Ishikawa (cell line): ENCODE measurements at regions not wholly inside any gene's neighbourhood (a gene's known extent, or its start where the extent isn't known, plus 50 kb on each side); places are given as distances from the start of the nearest gene placed in this dataset.

Experiments
- CEBPB ChIP-seq: IDR thresholded peaks from 2 replicates; pipeline ENCODE4 v1.6.1; 2012
- CREB1 ChIP-seq: IDR thresholded peaks from 2 replicates; pipeline ENCODE4 v1.6.1; 2012; ENCODE audit warnings: low read depth
- EGR1 ChIP-seq: IDR thresholded peaks from 2 replicates; pipeline ENCODE4 v1.6.1; 2012
- EP300 ChIP-seq: IDR thresholded peaks from 2 replicates; pipeline ENCODE4 v1.6.1; 2012; ENCODE audit warnings: borderline replicate concordance
- FOXM1 ChIP-seq: IDR thresholded peaks from 2 replicates; pipeline ENCODE4 v1.6.1; 2012; ENCODE audit warnings: low read depth, borderline replicate concordance
- NFIC ChIP-seq: IDR thresholded peaks from 2 replicates; pipeline ENCODE4 v1.6.1; 2012
- RAD21 ChIP-seq: IDR thresholded peaks from 2 replicates; pipeline ENCODE4 v1.6.1; 2012; ENCODE audit warnings: low read depth
- TAF1 ChIP-seq: IDR thresholded peaks from 2 replicates; pipeline ENCODE4 v1.6.1; 2012; ENCODE audit warnings: low read depth, mild to moderate bottlenecking
- TCF12 ChIP-seq: IDR thresholded peaks from 2 replicates; pipeline ENCODE4 v1.6.1; 2012; ENCODE audit warnings: low read depth
- TEAD4 ChIP-seq: IDR thresholded peaks from 2 replicates; pipeline ENCODE4 v1.6.1; 2012
- YY1 ChIP-seq: IDR thresholded peaks from 2 replicates; pipeline ENCODE4 v1.6.1; 2012; ENCODE audit warnings: low read depth
- ZBTB7A ChIP-seq: IDR thresholded peaks from 2 replicates; pipeline ENCODE4 v1.6.1; 2012; ENCODE audit warnings: low read depth
- TF ChIP-seq, protein P1 (sequence below): IDR thresholded peaks from 2 replicates; pipeline ENCODE4 v1.6.1; 2012
- TF ChIP-seq, protein P2 (sequence below): IDR thresholded peaks from 2 replicates; pipeline ENCODE4 v1.6.1; 2012; ENCODE audit warnings: low read depth, mild to moderate bottlenecking
- TF ChIP-seq, protein P3 (sequence below): IDR thresholded peaks from 2 replicates; pipeline ENCODE4 v1.6.1; 2012

DNA sequence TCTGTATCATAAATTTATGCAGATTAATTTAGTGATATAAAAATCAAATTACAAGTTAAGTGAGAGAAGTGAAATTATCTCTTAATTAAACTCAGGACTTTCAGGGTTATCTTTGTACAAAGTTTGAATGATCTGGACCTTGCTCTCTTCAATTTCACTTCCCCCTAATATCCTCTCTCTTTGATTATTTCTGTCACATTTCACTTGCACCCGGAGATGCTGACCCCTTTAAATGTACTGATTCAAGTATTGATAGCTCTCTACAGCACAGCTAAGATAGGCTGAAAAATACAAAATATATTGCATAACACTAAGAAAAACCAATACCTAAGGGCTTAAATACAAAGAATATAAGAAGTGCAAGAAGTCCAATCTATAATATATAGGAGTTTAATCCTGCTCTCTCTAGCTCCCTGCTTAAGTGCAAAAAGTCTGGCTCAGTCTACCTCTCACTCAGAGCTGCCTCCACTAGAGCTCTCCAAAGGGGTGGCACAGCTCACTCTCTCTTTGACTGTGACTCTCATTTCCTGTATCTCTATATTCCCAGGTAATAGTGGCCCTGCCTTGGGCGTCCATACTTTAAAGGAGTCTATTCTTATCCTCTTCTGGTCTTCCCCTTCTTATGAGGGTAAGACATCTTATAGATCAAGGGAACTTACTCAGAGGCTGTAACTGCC is 588.4 kb downstream of the RFPL4B start:
- TF ChIP-seq, protein P1, sequence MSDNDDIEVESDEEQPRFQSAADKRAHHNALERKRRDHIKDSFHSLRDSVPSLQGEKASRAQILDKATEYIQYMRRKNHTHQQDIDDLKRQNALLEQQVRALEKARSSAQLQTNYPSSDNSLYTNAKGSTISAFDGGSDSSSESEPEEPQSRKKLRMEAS, result no peak
- TF ChIP-seq RAD21, result no peak

DNA sequence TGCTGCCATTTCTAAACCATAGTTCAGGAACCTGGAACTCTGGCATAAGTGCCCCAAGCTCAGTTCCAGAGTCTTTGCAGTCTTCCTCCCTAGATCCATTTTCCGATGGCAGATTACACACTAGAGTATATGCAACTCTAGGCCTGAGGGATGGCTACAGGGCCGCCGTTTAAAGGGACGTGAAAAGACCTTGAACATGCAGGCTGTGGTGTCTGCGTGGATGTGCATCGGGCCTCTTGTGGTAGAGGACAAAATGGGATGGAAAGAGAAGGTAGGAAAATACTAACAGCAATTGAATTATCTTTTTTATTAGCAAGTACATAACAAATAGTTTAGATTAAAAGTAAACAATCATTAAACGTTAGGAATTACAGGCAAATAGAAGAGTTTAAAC is 588.9 kb downstream of the RFPL4B start:
- TF ChIP-seq TCF12, result no peak
- no peak for TF ChIP-seq YY1
- TF ChIP-seq FOXM1, result no peak
- TF ChIP-seq NFIC, result no peak
- TF ChIP-seq CREB1, result no peak
- TF ChIP-seq, protein P2, sequence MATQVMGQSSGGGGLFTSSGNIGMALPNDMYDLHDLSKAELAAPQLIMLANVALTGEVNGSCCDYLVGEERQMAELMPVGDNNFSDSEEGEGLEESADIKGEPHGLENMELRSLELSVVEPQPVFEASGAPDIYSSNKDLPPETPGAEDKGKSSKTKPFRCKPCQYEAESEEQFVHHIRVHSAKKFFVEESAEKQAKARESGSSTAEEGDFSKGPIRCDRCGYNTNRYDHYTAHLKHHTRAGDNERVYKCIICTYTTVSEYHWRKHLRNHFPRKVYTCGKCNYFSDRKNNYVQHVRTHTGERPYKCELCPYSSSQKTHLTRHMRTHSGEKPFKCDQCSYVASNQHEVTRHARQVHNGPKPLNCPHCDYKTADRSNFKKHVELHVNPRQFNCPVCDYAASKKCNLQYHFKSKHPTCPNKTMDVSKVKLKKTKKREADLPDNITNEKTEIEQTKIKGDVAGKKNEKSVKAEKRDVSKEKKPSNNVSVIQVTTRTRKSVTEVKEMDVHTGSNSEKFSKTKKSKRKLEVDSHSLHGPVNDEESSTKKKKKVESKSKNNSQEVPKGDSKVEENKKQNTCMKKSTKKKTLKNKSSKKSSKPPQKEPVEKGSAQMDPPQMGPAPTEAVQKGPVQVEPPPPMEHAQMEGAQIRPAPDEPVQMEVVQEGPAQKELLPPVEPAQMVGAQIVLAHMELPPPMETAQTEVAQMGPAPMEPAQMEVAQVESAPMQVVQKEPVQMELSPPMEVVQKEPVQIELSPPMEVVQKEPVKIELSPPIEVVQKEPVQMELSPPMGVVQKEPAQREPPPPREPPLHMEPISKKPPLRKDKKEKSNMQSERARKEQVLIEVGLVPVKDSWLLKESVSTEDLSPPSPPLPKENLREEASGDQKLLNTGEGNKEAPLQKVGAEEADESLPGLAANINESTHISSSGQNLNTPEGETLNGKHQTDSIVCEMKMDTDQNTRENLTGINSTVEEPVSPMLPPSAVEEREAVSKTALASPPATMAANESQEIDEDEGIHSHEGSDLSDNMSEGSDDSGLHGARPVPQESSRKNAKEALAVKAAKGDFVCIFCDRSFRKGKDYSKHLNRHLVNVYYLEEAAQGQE, result no peak
- no peak for TF ChIP-seq TEAD4

DNA sequence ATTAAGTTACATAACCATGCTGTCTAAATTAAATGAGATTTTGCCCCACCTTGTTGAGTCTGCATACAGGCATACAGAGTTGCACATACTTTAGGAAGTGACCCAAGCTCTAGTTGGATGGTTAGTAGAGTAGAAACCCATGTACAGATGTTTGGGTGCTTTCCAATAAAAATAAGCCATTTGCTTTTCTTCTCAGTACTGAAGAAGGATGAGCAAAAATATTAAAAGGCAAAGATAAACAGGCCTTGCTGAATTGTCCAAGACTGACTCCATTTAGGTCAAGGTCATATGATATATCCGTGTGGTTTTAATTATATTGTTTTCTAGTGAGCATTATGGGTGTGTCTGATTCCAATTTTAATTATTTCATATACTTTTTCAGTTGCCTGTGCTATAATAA is 589.4 kb downstream of the RFPL4B start:
- TF ChIP-seq TEAD4 (no peak), EGR1 (no peak), TCF12 (no peak), NFIC (no peak), FOXM1 (no peak), ZBTB7A (no peak), EP300 (no peak)

DNA sequence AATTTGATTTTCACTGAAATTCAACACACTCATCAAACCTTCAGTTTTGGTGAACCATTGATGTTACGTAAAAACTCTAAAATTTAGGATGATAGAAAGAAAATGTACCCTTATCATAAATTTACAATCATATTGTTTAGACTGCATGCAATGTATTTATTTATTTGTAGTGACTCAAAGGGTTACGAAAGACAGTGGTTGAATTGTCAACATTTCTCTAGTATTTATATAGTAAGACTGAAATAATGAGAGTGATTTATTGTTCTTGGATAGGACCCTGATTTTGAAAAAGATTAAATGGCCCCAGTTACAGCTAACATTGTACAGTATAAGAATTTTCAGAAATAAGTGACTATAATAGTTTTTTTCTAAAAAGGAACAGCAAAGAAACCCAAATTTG is 591.5 kb downstream of the RFPL4B start:
- TF ChIP-seq TAF1, result no peak
- TF ChIP-seq, protein P2, result no peak
- no peak for TF ChIP-seq YY1
- TF ChIP-seq CREB1, result no peak
- no peak for TF ChIP-seq EGR1
- TF ChIP-seq, protein P3, sequence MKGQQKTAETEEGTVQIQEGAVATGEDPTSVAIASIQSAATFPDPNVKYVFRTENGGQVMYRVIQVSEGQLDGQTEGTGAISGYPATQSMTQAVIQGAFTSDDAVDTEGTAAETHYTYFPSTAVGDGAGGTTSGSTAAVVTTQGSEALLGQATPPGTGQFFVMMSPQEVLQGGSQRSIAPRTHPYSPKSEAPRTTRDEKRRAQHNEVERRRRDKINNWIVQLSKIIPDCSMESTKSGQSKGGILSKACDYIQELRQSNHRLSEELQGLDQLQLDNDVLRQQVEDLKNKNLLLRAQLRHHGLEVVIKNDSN, result no peak
- no peak for TF ChIP-seq RAD21
- TF ChIP-seq, protein P1, result no peak
- no peak for TF ChIP-seq ZBTB7A
- no peak for TF ChIP-seq EP300
- TF ChIP-seq CEBPB, result no peak
- no peak for TF ChIP-seq TEAD4

DNA sequence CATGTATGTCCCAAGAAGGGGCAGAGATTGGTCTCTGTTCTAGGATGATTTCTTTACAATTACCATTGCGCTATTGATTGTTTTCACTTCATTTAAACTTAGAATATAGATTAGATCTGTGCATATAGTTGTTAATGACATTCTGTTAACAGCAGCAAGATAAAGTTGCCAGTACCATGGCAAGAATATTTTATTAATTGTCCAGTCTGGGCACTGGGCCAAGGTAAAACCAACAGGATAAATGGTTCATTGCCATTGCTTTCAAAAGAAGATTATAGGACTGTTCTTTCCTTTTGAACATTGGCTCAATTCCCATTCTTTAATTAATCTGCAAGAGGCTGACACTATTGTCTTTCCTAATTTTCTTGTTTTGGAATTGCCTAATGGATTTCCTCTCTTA is 592.4 kb downstream of the RFPL4B start:
- TF ChIP-seq EP300 (0 out of 2 replicates have a peak, but pooled peaks have one; percentile 21), CREB1 (no peak), NFIC (peak; percentile 89)

DNA sequence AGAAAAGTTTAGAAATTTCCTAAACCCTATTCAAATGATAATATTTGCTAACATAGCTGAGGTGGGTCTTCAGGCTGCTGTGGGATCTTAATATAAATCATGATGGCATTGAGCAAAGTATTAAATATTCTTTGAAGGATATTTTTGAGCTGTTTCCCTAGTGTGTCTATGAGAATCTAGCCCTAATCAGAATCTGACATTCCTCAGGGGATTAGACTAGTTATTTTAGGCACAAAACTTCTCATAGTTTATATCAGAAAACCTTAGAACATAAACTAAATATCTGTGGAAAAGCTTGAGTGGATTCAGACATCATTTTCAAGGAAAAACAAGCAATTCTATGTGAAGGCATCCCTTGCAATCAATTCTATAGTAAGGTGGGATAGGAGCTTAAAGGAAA is 594.5 kb downstream of the RFPL4B start:
- TF ChIP-seq EGR1 (no peak), CEBPB (no peak)

DNA sequence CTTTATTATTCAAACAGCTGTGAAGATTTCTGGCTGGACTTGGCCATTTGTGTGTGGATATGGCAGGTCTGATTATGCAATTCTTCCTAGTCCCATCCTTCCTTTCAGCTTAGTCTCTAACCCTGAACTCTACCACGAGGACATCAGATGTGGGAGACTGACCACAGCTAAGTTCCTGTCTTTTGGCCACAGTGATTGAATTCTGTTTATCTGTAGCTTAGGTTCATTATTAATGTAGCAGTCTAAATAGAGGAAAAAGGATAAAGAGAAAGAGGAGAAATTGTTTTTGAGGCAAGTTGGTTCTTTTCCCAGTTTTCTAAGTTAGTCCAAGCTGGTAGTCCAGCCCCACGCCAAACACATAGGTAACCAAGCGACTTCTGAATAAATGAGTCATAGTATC is 598.9 kb downstream of the RFPL4B start:
- TF ChIP-seq, protein P2, result no peak
- no peak for TF ChIP-seq EP300
- TF ChIP-seq EGR1, result no peak
- TF ChIP-seq RAD21, result no peak
- TF ChIP-seq, protein P1, result no peak
- TF ChIP-seq YY1, result no peak
- no peak for TF ChIP-seq TEAD4
- no peak for TF ChIP-seq CREB1
- TF ChIP-seq NFIC, result no peak
